IMR-90 (cell line): ENCODE measurements at regions not wholly inside any gene's neighbourhood (a gene's known extent, or its start where the extent isn't known, plus 50 kb on each side); places are given as distances from the start of the nearest gene placed in this dataset.

Experiments
- ATAC-seq: fragments of 200-7000 bp; cut with Tn5 transposase; 2 replicates; pipeline ENCODE4 v1.9.1; 2020; ENCODE audit warnings: low read depth, mild to moderate bottlenecking, moderate library complexity
- BruUV-seq: library from RNA; stranded (reverse); fragments of 400-500 nt; replicated peaks from 2 replicates; lab custom pipeline; 2021; lab: Mats Ljungman, UMichigan
- CTCF ChIA-PET: fragments of 300-600 bp; formaldehyde crosslinking; extraction: SDS; loops from one replicate; lab custom pipeline; 2021; ENCODE audit warnings: antibody characterized with exemption; lab: Yijun Ruan, JAX
- POLR2A ChIA-PET: fragments of 300-600 bp; sonication (Branson Sonifier 250); formaldehyde crosslinking; loops from one replicate; lab custom pipeline; 2022; ENCODE audit warnings: antibody characterized with exemption; ENCODE audit not compliant: unreplicated experiment; lab: Charles Lee
- DNase-seq: peaks from one replicate; pipeline ENCODE4 v3.0.0; 2013
- H2AFZ ChIP-seq: replicated peaks from 2 replicates; pipeline ENCODE3; 2013; ENCODE audit warnings: low read length, mild to moderate bottlenecking; ENCODE audit not compliant: poor library complexity
- H2AK5ac ChIP-seq: 2 replicates; pipeline ENCODE4 v1.6.1; 2013; ENCODE audit warnings: low read depth, low read length, inconsistent platforms
- H2AK9ac ChIP-seq: replicated peaks from 2 replicates; pipeline ENCODE3; 2013; ENCODE audit warnings: mild to moderate bottlenecking, low read depth, low read length, moderate library complexity; ENCODE audit not compliant: poor library complexity
- H2BK120ac ChIP-seq: 2 replicates; pipeline ENCODE4 v1.6.1; 2013; ENCODE audit warnings: low read depth, low read length, inconsistent platforms
- H2BK15ac ChIP-seq: 3 replicates; pipeline ENCODE4 v1.6.1; 2013; ENCODE audit warnings: low read depth, low read length, inconsistent platforms
- H2BK20ac ChIP-seq: 2 replicates; pipeline ENCODE4 v1.6.1; 2013; ENCODE audit warnings: low read depth, mild to moderate bottlenecking, inconsistent platforms, low read length, moderate library complexity
- H2BK5ac ChIP-seq: 2 replicates; pipeline ENCODE4 v1.6.1; 2013; ENCODE audit warnings: mild to moderate bottlenecking, low read depth, low read length, inconsistent platforms; ENCODE audit not compliant: poor library complexity, severe bottlenecking
- H3K14ac ChIP-seq: replicated peaks from 2 replicates; pipeline ENCODE4 v1.6.1; 2013; ENCODE audit warnings: low read depth, low read length, inconsistent platforms
- H3K18ac ChIP-seq: 2 replicates; pipeline ENCODE4 v1.6.1; 2013; ENCODE audit warnings: low read depth, low read length, control low read depth
- H3K23ac ChIP-seq: 2 replicates; pipeline ENCODE4 v1.6.1; 2013; ENCODE audit warnings: low read depth, low read length, inconsistent platforms
- H3K27ac ChIP-seq: 2 replicates; pipeline ENCODE4 v1.5.1; 2013; ENCODE audit warnings: mild to moderate bottlenecking, control low read depth, low read length; ENCODE audit not compliant: insufficient read depth
- H3K27me3 ChIP-seq: 2 replicates; pipeline ENCODE4 v1.6.1; 2013; ENCODE audit warnings: low read length; ENCODE audit not compliant: control insufficient read depth, insufficient read depth
- H3K36me3 ChIP-seq: 2 replicates; pipeline ENCODE4 v1.6.1; 2013; ENCODE audit warnings: low read length, mixed read lengths; ENCODE audit not compliant: control insufficient read depth, insufficient read depth
- H3K4ac ChIP-seq: 2 replicates; pipeline ENCODE4 v1.6.1; 2013; ENCODE audit warnings: low read depth, low read length, inconsistent platforms
- H3K4me1 ChIP-seq: 2 replicates; pipeline ENCODE4 v1.6.1; 2013; ENCODE audit warnings: low read length, mixed read lengths; ENCODE audit not compliant: control insufficient read depth, insufficient read depth
- H3K4me2 ChIP-seq: 2 replicates; pipeline ENCODE4 v1.6.1; 2013; ENCODE audit warnings: low read depth, mild to moderate bottlenecking, control low read depth, low read length, moderate library complexity
- H3K4me3 ChIP-seq: 2 replicates; pipeline ENCODE4 v1.5.1; 2013; ENCODE audit warnings: low read depth, mild to moderate bottlenecking, control low read depth, low read length, moderate library complexity; ENCODE audit not compliant: insufficient read depth
- H3K56ac ChIP-seq: 2 replicates; pipeline ENCODE4 v1.6.1; 2013; ENCODE audit warnings: low read length, inconsistent platforms; ENCODE audit not compliant: insufficient read depth; ENCODE audit errors: extremely low read depth
- H3K79me1 ChIP-seq, 2 experiments: 2 replicates each; pipeline ENCODE4 v1.6.1; 2013; ENCODE audit warnings: low read length in 2 of 2, inconsistent platforms in 1 of 2, low read depth in 1 of 2
- H3K9ac ChIP-seq: 2 replicates; pipeline ENCODE4 v1.6.1; 2013; ENCODE audit warnings: low read depth, low read length, control low read depth
- H3K9me1 ChIP-seq: 2 replicates; pipeline ENCODE4 v1.6.1; 2013; ENCODE audit warnings: low read length, inconsistent platforms; ENCODE audit not compliant: insufficient read depth
- H3K9me3 ChIP-seq: 2 replicates; pipeline ENCODE4 v1.6.1; 2013; ENCODE audit warnings: low read length; ENCODE audit not compliant: control insufficient read depth, insufficient read depth
- H4K20me1 ChIP-seq: 2 replicates; pipeline ENCODE4 v1.6.1; 2013; ENCODE audit warnings: low read length, inconsistent platforms; ENCODE audit not compliant: insufficient read depth
- H4K5ac ChIP-seq: 2 replicates; pipeline ENCODE4 v1.6.1; 2013; ENCODE audit warnings: mild to moderate bottlenecking, low read depth, low read length, control low read depth
- H4K8ac ChIP-seq, 2 experiments: 2 replicates each; pipeline ENCODE4 v1.6.1; 2013; ENCODE audit warnings: low read depth in 2 of 2, low read length in 2 of 2, control low read depth in 1 of 2, inconsistent platforms in 1 of 2
- H4K91ac ChIP-seq: 2 replicates; pipeline ENCODE4 v1.6.1; 2013; ENCODE audit warnings: low read depth, low read length, inconsistent platforms; ENCODE audit not compliant: insufficient read depth
- BHLHE40 ChIP-seq: fragments of 150-350 bp; IDR thresholded peaks from 2 replicates; pipeline ENCODE4 v1.6.1; 2016; ENCODE audit warnings: mild to moderate bottlenecking, low read depth, low read length
- CEBPB ChIP-seq: IDR thresholded peaks from 2 replicates; pipeline ENCODE4 v1.6.1; 2012; ENCODE audit warnings: low read depth, low read length, improper control_type of control experiment
- FOS ChIP-seq: fragments of 150-350 bp; IDR thresholded peaks from 2 replicates; pipeline ENCODE4 v1.6.1; 2016; ENCODE audit warnings: low read depth, low read length
- MAFK ChIP-seq: IDR thresholded peaks from 2 replicates; pipeline ENCODE4 v1.6.1; 2012; ENCODE audit warnings: low read depth, low read length, improper control_type of control experiment
- MAZ ChIP-seq: IDR thresholded peaks from 2 replicates; pipeline ENCODE4 v1.6.1; 2012; ENCODE audit warnings: low read depth, mild to moderate bottlenecking, low read length, improper control_type of control experiment, moderate library complexity, borderline replicate concordance
- RAD21 ChIP-seq: IDR thresholded peaks from 2 replicates; pipeline ENCODE4 v1.6.1; 2012; ENCODE audit warnings: low read length, improper control_type of control experiment
- WGBS, 2 experiments: methylation state at CpG; one replicate each; pipeline versions ENCODE4 v1.1.5 to v1.1.7; 2013; ENCODE audit warnings: missing lambda C conversion rate in 2 of 2; ENCODE audit not compliant: insufficient read length in 1 of 2; ENCODE audit errors: extremely low coverage in 2 of 2; 5-methylcytosine and 5-hydroxymethylcytosine counted together
- dilution Hi-C: fragments of 300-500 bp; cut with HindIII; formaldehyde crosslinking; loops from one replicate; pipeline ENCODE4 v1.14.3; 2018; ENCODE audit warnings: low sequenced_read_pairs; ENCODE audit not compliant: unreplicated experiment
- in situ Hi-C: fragments of 300-500 bp; cut with MboI; formaldehyde crosslinking; loops from 3 replicates; pipeline ENCODE4 v1.14.3; 2019; ENCODE audit warnings: low sequenced_read_pairs, inconsistent platforms, mixed read lengths
- intact Hi-C: fragments of 100-400 bp; cut with micrococcal nuclease; formaldehyde crosslinking; loops from 2 replicates; pipeline ENCODE4 v1.10.0; 2022
- TF ChIP-seq, protein P1 (sequence below): conservative IDR thresholded peaks from 2 replicates; pipeline ENCODE4 v1.5.1; 2012; ENCODE audit warnings: mild to moderate bottlenecking, low read depth, low read length, improper control_type of control experiment

- peak; percentile 49 for ATAC-seq
Observed at GRCh38 chr9:16247188-16247875, 623.1 kb downstream of the BNC2 start.

More at GRCh38 chr9:16247188-16247875, 623.1 kb downstream of the BNC2 start:
- H3K27ac ChIP-seq = no peak overlapping the region
- H2AFZ ChIP-seq = peak overlapping the region; percentile 73
- H4K8ac ChIP-seq = peak overlapping the region; percentile 79 to 92
- peak overlapping the region; percentile 48; the same call in 1 of the 2 replicates for H3K23ac ChIP-seq
- DNase-seq = peak; percentile 81
- H4K91ac ChIP-seq = peak overlapping the region; percentile 83
- peak overlapping the region; percentile 62 for H3K14ac ChIP-seq
- ChIA-PET CTCF (interaction anchor here (2.2 kb wide), 1 partner anchor 9 kb away, joined by 8 read pairs; no protein-coding TSS in a partner anchor), POLR2A (no interaction called here)
- H3K27me3 ChIP-seq = no peaks in the 10 kb centered on the region
- WGBS, 2 experiments = no CpG with 5 or more reads among the region's 5 CpGs
- no TSS peak for BruUV-seq
- H2BK15ac ChIP-seq = peak overlapping the region; percentile 97
- no peaks in the 10 kb centered on the region for H3K79me1 ChIP-seq
- H3K18ac ChIP-seq = peak overlapping the region; percentile 81; the same call in 1 of the 2 replicates
- no peak overlapping the region for H3K4me3 ChIP-seq
- no peaks in the 10 kb centered on the region for H3K36me3 ChIP-seq
- no peak overlapping the region for H3K4me2 ChIP-seq
- intact Hi-C loops (no loop called here), in situ Hi-C loops (no loop called here), dilution Hi-C loops (no loop called here)
- no peaks in the 10 kb centered on the region for H3K9me3 ChIP-seq
- H4K20me1 ChIP-seq = no peaks in the 10 kb centered on the region
- H2AK9ac ChIP-seq = peak overlapping the region; percentile 53
- H3K9me1 ChIP-seq = peaks cover 11% of the 10 kb centered on the region
- 0 out of 2 replicates have a peak overlapping the region, but pooled peaks have one; percentile 35 for H3K56ac ChIP-seq
- H2BK120ac ChIP-seq = peak overlapping the region; percentile 86
- TF ChIP-seq FOS = 0 out of 2 replicates have a peak, but pooled peaks have one; percentile 31
- peak; percentile 86 for TF ChIP-seq MAFK
- TF ChIP-seq BHLHE40 = 0 out of 2 replicates have a peak, but pooled peaks have one; percentile 9
- TF ChIP-seq MAZ = no peak
- no peak for TF ChIP-seq RAD21
- 0 out of 2 replicates have a peak, but pooled peaks have one; percentile 18 for TF ChIP-seq CEBPB
- TF ChIP-seq, protein P1, sequence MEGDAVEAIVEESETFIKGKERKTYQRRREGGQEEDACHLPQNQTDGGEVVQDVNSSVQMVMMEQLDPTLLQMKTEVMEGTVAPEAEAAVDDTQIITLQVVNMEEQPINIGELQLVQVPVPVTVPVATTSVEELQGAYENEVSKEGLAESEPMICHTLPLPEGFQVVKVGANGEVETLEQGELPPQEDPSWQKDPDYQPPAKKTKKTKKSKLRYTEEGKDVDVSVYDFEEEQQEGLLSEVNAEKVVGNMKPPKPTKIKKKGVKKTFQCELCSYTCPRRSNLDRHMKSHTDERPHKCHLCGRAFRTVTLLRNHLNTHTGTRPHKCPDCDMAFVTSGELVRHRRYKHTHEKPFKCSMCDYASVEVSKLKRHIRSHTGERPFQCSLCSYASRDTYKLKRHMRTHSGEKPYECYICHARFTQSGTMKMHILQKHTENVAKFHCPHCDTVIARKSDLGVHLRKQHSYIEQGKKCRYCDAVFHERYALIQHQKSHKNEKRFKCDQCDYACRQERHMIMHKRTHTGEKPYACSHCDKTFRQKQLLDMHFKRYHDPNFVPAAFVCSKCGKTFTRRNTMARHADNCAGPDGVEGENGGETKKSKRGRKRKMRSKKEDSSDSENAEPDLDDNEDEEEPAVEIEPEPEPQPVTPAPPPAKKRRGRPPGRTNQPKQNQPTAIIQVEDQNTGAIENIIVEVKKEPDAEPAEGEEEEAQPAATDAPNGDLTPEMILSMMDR = no peak
- H3K9ac ChIP-seq = no peak overlapping the region; the same call in 1 of the 2 replicates
- H3K4ac ChIP-seq = peak overlapping the region; percentile 74
- peak overlapping the region; percentile 97 for H2AK5ac ChIP-seq
- peaks cover 13% of the 10 kb centered on the region for H3K4me1 ChIP-seq
- peak overlapping the region; percentile 76; the same call in 1 of the 2 replicates for H4K5ac ChIP-seq
- H2BK5ac ChIP-seq = peak overlapping the region; percentile 76
- H2BK20ac ChIP-seq = peak overlapping the region; percentile 88
